Uterus (tissue), 2 donors: ENCODE measurements at regions not wholly inside any gene's neighbourhood (a gene's known extent, or its start where the extent isn't known, plus 50 kb on each side); places are given as distances from the start of the nearest gene placed in this dataset.

ENCODE experiments used
- CTCF ChIP-seq, 4 experiments: fragments of 200-600 bp in 2 of 4; fragments of 450-650 bp in 2 of 4; sonication (generic) in 2 of 4; IDR thresholded peaks; one replicate each; pipeline ENCODE4 v1.5.1; 2016 to 2019; ENCODE audit warnings: antibody characterized with exemption in 4 of 4, mild to moderate bottlenecking in 2 of 4, moderate library complexity in 1 of 4
- POLR2A ChIP-seq, 2 donors: fragments of 450-650 bp; IDR thresholded peaks; one replicate each; pipeline ENCODE4 v1.6.1; 2016; ENCODE audit warnings: antibody characterized with exemption in 2 of 2, mild to moderate bottlenecking in 1 of 2, moderate library complexity in 1 of 2

GRCh38 chr12:20245491-20245890, 122.8 kb upstream of the PDE3A start:
- TF ChIP-seq CTCF (IDR thresholded peaks at IDR 0.05) (no peak), POLR2A (IDR thresholded peaks at IDR 0.05) (no peak)
